Dendritic cell treated with granulocyte-macrophage colony-stimulating factor and Interleukin-4, amounts not matched to agents 40 ng/mL and 50 ng/mL, for 4 days (primary cell): ENCODE measurements at regions not wholly inside any gene's neighbourhood (a gene's known extent, or its start where the extent isn't known, plus 50 kb on each side); places are given as distances from the start of the nearest gene placed in this dataset.
A peak's percentile ranks its signal among the peaks of the same experiment; 100 is the strongest.

Experiments
- H3K27ac Mint-ChIP-seq: one replicate; pipeline ENCODE4 v1.8.0; 2022; ENCODE audit warnings: mild to moderate bottlenecking, mixed read lengths
- H3K27me3 Mint-ChIP-seq: one replicate; pipeline ENCODE4 v1.8.0; 2022; ENCODE audit warnings: mild to moderate bottlenecking, mixed read lengths
- H3K36me3 Mint-ChIP-seq: one replicate; pipeline ENCODE4 v1.8.0; 2022; ENCODE audit warnings: low read depth, mixed read lengths
- H3K4me1 Mint-ChIP-seq: one replicate; pipeline ENCODE4 v1.8.0; 2022; ENCODE audit warnings: low read depth, mixed read lengths
- H3K4me3 Mint-ChIP-seq: one replicate; pipeline ENCODE4 v1.8.0; 2022; ENCODE audit warnings: mild to moderate bottlenecking, moderate library complexity, mixed read lengths
- H3K9me3 Mint-ChIP-seq: one replicate; pipeline ENCODE4 v1.8.0; 2022; ENCODE audit warnings: mixed read lengths
- intact Hi-C: fragments of 100-400 bp; cut with micrococcal nuclease; formaldehyde crosslinking; loops from one replicate; pipeline ENCODE4 v1.15.0; 2022

DNA sequence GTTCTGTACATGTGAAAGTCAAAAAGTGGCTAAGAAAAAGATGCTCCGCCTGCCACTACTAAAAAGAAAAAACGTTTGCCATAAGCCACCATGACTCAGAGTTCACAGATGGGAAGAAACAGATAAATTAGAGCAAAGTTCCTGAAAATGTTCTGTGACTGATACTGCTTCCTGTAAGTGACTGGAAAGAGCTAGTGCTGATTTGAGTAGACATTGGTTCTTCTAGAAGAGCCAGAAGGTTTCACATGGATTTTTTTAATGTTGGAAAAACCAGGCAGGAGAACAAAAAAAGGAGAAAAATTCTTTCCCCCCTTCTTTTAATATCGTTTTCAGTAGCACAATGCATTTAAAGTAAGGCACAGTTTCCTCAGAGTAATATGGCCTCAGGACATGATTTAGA, 221.4 kb downstream of the HLX start:
- peaks cover 88% of the 10 kb centered on the region for H3K4me1 Mint-ChIP-seq
- H3K36me3 Mint-ChIP-seq, result peaks cover 6% of the 10 kb centered on the region
- no peaks in the 10 kb centered on the region for H3K9me3 Mint-ChIP-seq
- H3K4me3 Mint-ChIP-seq, result no peak overlapping the region
- H3K27me3 Mint-ChIP-seq, result peaks cover 6% of the 10 kb centered on the region
- intact Hi-C loops, result loop anchor here (2.0 kb wide), 1 partner anchor 66 kb away; no protein-coding TSS in a partner anchor
- peak overlapping the region; percentile 92 for H3K27ac Mint-ChIP-seq

DNA sequence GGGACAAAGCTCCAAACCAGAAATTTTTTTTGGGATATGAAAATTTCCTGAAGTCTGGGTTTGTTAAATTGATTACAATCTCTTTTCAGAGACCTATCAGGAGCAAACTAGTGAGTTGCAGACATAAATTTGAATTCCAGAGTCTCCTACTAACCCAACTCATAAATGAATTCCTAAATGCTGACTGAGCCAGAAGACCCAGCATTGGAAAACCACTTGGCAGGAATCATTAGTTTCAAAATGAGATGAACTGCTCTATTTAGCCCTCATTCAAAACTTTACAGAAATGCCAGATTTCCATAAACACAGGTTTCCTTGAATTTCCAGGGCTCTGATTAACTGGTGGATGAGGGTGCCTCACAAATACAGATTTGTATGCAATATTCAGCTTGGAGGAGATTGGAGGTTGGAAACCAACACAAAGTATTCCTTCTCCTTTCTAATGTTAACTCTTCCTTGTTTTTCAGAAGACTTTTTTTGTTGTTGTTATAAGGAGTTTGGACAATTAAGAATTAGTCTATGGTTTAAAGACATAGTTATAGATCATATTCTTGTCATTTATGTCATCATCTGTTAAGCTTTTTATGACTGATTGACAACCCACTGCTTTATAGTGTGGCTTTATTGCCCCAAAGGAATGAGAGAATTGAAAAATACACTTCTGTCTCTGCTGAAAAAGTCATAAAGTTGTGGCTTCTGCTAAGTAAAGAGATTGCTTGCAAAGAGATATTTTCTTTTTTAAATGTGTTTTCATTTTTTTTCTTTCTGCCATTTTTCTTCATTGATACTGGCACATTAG, 222.8 kb downstream of the HLX start:
- peaks cover 4% of the 10 kb centered on the region for H3K27me3 Mint-ChIP-seq
- H3K4me3 Mint-ChIP-seq, result no peak overlapping the region
- intact Hi-C loops, result loop anchor here (2.0 kb wide), 1 partner anchor 65 kb away; no protein-coding TSS in a partner anchor
- H3K4me1 Mint-ChIP-seq, result peaks cover 89% of the 10 kb centered on the region
- H3K9me3 Mint-ChIP-seq, result no peaks in the 10 kb centered on the region
- H3K36me3 Mint-ChIP-seq, result no peaks in the 10 kb centered on the region
- H3K27ac Mint-ChIP-seq, result no peak overlapping the region

DNA sequence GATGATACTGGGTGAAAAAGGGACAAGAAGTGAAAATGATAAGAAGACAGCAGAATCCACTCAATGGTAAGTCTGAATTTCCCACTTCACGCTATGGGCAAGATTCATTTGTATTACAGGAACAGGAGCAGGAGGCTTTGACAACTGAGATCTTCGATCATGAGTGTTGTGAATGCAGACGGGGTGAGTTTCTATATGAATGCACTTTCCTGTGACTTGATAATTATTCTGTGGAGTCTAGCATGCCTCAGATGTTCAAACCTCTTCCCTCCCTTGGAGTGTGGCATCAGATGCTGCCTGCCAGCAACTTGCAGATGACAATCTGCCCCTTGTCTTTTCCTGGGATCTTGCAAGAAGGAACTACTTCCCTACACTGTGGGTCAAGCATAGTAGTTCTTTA, 225.4 kb downstream of the HLX start:
- intact Hi-C loops, result no loop called here
- Mint-ChIP-seq H3K36me3 (no peaks in the 10 kb centered on the region), H3K4me1 (peaks cover 78% of the 10 kb centered on the region), H3K4me3 (no peak overlapping the region), H3K9me3 (no peaks in the 10 kb centered on the region), H3K27me3 (peaks cover 4% of the 10 kb centered on the region), H3K27ac (no peak overlapping the region)

DNA sequence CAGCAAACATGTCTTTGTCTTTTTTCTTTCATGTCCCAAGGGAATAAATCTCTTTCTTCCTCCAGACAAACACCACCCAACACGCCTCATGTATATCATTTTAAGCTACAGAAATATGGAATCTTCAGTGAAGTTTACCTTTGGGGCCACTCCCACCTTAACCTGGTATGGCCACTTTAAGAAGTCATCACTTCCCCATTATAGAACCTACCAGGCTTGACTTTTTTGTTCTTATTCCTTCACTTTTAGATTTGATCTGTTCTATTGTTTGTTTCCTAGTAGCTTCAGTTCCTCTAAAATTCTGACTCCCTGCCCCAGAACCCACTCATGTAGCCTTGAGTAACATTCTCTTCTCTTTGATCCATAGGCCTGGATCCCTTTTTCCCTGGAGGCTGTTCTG, 226.3 kb downstream of the HLX start:
- Mint-ChIP-seq H3K4me3 (no peak overlapping the region), H3K36me3 (no peaks in the 10 kb centered on the region), H3K9me3 (no peaks in the 10 kb centered on the region), H3K4me1 (peaks cover 70% of the 10 kb centered on the region), H3K27ac (peak overlapping the region; percentile 7), H3K27me3 (peaks cover 4% of the 10 kb centered on the region)
- intact Hi-C loops, result no loop called here

DNA sequence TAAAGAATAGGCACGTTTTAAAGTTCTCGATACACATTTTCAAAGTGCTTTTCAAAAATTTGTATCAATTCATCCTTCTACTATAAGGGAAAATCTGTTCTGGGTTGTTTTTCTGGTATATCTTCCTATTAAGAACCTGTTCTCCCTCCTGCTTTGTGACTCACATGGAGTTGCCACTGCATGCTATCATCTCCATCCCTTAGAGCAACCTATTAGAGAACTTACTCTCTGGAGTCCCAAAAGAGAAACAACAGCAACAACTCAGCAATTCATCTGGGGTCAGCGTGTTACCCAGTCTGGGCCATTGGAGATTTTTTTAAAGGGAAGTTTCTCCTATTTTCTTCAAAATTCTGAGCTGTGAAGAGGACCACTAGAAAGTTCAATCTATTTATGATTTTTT, 227.4 kb downstream of the HLX start:
- Mint-ChIP-seq H3K4me3 (no peak overlapping the region), H3K27ac (no peak overlapping the region), H3K4me1 (peaks cover 63% of the 10 kb centered on the region), H3K36me3 (no peaks in the 10 kb centered on the region), H3K27me3 (peaks cover 4% of the 10 kb centered on the region), H3K9me3 (no peaks in the 10 kb centered on the region)
- intact Hi-C loops, result no loop called here

DNA sequence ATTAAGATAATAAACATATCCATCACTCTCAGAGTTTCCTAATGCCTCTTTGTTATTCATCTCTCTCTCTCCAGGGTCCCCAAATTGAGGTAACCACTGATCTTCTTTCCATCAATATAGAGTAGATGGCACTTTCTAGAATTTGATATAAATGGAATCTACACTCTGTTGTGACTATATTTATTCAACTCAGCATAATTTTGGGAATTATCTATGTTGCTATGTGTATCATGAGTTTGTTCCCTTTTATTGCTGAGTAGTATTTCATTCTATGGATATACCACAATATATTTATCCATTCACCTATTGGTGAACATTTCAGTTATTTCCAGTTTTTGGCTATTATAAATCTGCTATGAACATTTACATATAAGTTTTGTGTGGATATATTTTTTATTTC, 230.7 kb downstream of the HLX start:
- Mint-ChIP-seq H3K36me3 (no peaks in the 10 kb centered on the region), H3K27ac (no peak overlapping the region), H3K27me3 (no peaks in the 10 kb centered on the region), H3K4me3 (no peak overlapping the region), H3K4me1 (peaks cover 34% of the 10 kb centered on the region), H3K9me3 (no peaks in the 10 kb centered on the region)
- intact Hi-C loops, result no loop called here

DNA sequence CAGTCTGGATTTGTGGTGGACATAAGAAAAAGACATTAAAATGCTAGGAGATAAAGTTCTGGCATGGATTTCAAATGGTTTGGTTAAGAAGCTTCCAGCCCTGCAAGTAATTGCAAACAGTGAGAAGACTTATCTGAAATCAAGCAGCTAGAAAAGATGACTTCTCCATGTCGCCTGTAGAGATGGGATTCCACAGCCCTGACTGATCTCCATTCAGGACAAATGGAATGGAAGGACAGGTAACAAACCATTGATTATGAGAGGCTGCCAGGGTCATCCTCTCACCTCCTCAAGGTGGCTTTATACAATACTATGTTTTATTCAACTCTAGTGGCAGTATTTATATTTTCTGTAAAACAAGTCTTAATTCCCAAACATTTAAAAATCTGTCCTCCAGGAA, 237.9 kb downstream of the HLX start:
- Mint-ChIP-seq H3K36me3 (peaks cover 5% of the 10 kb centered on the region), H3K9me3 (peaks cover 9% of the 10 kb centered on the region)

DNA sequence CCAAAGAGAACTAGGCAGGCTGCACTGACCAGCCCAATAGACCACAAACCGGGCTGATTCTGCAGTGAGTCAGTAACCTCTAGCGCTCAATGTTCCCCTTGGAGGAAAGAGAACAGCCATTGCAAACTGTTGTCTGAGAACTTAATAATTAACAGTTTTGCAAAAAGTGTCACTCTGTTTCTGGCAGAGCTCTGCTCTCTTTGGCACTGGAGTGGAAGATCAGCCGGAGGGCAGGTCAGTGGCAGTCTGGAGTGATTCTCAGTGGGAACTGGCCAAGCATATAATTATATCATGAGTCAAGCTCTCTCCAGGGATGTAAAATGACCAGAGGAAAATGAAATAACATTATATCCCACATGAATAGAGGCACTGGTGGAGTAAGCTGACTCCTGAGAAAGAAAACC, 238.3 kb downstream of the HLX start:
- no peak overlapping the region for H3K27ac Mint-ChIP-seq
- H3K4me3 Mint-ChIP-seq, result no peak overlapping the region
- intact Hi-C loops, result no loop called here
- H3K36me3 Mint-ChIP-seq, result peaks cover 5% of the 10 kb centered on the region
- peaks cover 29% of the 10 kb centered on the region for H3K4me1 Mint-ChIP-seq
- H3K27me3 Mint-ChIP-seq, result peaks cover 11% of the 10 kb centered on the region
- H3K9me3 Mint-ChIP-seq, result peaks cover 9% of the 10 kb centered on the region

More for the DNA sequence above, 237.9 kb downstream of the HLX start:
- Mint-ChIP-seq H3K27ac (no peak overlapping the region), H3K4me1 (peaks cover 29% of the 10 kb centered on the region), H3K4me3 (no peak overlapping the region), H3K27me3 (peaks cover 11% of the 10 kb centered on the region)
- intact Hi-C loops, result no loop called here

DNA sequence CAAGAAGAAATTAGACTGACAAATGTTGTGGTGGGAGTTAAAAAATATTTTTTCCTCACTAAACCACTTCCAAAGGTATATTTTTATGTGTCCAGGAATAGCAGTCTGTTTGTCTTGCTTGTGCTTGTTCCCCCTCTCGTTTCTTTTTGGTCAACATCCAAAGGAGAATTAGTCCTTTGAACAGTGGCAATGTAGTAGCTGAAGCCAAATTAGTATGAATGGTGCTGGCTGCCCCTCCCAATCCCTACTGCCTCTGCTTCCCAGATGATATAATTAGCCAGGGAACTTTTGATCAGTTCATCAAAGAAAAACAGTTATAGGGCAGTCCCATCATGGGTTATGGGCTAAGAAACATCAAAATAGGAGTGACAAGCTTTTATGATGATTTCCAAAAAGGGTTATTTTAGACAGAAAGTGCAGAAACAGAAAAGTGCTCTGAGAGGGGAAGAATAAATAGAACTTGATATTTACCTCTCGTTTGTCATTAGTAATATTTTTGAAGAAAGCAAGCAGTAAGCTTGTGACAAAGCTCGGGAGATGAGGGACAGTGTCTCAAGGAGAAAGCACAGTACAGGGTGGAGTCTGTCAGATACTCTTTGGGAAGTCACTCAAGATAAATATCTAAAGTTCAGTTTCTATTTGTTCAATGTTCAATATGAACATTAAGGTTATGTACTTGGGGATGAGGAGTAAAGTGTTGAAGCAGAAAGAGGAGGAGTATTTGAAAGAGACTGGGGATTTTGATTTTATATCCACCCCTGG, 239.1 kb downstream of the HLX start:
- Mint-ChIP-seq H3K27me3 (peaks cover 11% of the 10 kb centered on the region), H3K4me3 (no peak overlapping the region), H3K27ac (no peak overlapping the region), H3K36me3 (peaks cover 5% of the 10 kb centered on the region), H3K9me3 (peaks cover 9% of the 10 kb centered on the region), H3K4me1 (peaks cover 29% of the 10 kb centered on the region)
- intact Hi-C loops, result no loop called here

DNA sequence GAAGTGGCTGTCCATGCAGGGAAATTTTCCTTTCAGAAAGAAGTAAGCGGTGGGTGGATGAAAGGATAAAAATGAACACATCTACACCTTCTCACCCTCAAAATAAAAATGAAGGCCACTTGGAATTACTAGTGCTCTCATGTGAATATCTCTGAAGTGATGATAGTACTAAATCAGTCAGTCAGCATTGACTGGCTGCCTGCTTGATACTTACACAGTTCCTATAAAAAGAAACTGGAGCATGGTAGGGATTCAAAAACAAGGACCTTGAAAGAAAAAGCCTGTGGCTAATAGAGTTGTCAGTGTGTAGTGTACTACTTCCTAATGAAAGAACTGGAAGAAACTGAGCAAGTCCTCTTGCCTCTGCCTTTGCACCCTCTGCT, 239.7 kb downstream of the HLX start:
- Mint-ChIP-seq H3K27ac (no peak overlapping the region), H3K36me3 (peaks cover 5% of the 10 kb centered on the region), H3K4me3 (no peak overlapping the region), H3K4me1 (peaks cover 29% of the 10 kb centered on the region), H3K9me3 (peaks cover 9% of the 10 kb centered on the region), H3K27me3 (peaks cover 11% of the 10 kb centered on the region)
- intact Hi-C loops, result no loop called here

DNA sequence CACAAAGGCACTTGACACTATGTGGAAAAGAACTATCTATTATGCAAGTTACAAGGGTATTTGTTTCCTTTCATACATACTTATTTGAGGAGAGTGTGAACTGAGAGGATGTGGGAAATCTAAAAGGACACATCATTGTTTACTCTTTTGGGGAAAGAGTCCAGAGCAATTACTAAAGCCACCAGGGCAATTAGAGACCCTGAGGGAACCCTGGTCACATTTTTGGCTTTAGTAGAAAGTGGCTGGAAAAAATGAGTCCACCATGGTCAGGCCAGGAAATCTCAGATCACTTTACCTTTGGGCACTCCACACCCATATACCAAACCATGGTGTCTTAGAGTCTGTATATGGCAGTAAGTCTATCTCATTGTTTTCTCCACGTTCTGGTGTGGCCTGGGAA, 243.3 kb downstream of the HLX start:
- Mint-ChIP-seq H3K27ac (no peak overlapping the region), H3K4me3 (no peak overlapping the region), H3K27me3 (peaks cover 11% of the 10 kb centered on the region), H3K36me3 (peaks cover 5% of the 10 kb centered on the region), H3K9me3 (peaks cover 18% of the 10 kb centered on the region), H3K4me1 (peaks cover 12% of the 10 kb centered on the region)
- intact Hi-C loops, result no loop called here

DNA sequence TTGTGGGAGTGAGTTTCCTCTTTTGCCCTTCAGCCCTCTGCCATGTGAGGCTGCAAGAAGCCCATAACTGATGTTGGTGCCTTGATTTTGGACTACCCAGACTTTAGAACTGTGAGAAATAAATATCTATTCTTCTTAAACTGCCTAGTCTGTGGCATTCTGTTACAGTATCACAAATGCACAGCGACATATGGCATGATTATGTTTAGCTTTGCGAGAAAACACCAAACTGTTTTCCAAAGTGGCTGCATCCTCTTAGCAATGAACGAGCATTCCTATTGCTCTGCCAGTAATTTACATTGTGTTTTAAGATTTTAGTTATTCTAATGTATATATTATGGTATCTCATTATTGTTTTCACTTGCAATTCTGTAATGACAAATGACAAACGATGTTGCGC, 246.7 kb downstream of the HLX start:
- H3K9me3 Mint-ChIP-seq, result peaks cover 20% of the 10 kb centered on the region
- no peak overlapping the region for H3K27ac Mint-ChIP-seq
- H3K4me3 Mint-ChIP-seq, result no peak overlapping the region
- intact Hi-C loops, result no loop called here
- H3K36me3 Mint-ChIP-seq, result no peaks in the 10 kb centered on the region
- H3K4me1 Mint-ChIP-seq, result no peaks in the 10 kb centered on the region
- peaks cover 2% of the 10 kb centered on the region for H3K27me3 Mint-ChIP-seq

DNA sequence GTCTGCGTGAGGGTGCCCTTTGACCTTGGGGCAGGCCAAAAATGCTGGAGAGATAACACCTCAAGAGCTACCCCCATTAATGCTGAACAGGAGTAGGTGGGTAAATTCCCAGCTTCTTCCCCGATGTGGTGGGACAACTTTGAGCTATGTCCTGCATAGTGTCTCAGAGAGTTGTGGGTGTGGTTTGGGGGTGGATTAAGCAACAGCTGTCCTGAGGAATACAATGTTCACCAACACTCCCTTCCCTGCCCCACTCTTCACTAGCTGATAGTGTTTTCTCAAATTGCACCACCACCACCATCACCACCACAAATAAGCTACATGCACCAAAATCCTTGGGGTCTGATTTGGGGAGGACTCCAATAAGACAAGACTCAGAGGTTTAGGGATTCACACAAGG, 258.4 kb downstream of the HLX start:
- no peaks in the 10 kb centered on the region for H3K36me3 Mint-ChIP-seq
- H3K9me3 Mint-ChIP-seq, result peaks cover 9% of the 10 kb centered on the region
- H3K27ac Mint-ChIP-seq, result no peak overlapping the region
- H3K4me3 Mint-ChIP-seq, result no peak overlapping the region
- H3K4me1 Mint-ChIP-seq, result peaks cover 7% of the 10 kb centered on the region
- intact Hi-C loops, result no loop called here
- H3K27me3 Mint-ChIP-seq, result peaks cover 4% of the 10 kb centered on the region

DNA sequence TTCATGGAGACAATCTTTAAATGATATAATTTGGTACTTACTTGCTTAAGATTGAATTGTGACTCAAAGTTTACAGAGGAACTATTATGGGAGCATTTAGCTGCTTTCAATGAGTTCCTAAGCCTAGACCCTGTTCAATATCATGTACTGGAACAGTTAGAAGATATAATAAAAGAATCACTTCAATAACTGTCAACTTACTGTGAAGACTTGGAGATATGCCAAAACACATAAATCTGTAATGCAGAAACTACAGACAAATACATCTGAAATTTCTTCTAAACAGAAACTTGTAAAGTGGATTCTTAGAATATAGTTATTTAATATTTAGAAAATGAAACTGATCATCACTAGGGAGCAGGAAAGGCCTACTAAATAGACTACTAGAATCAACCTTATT, 259.3 kb downstream of the HLX start:
- Mint-ChIP-seq H3K27ac (no peak overlapping the region), H3K4me3 (no peak overlapping the region), H3K4me1 (peaks cover 7% of the 10 kb centered on the region), H3K27me3 (peaks cover 4% of the 10 kb centered on the region), H3K9me3 (peaks cover 9% of the 10 kb centered on the region), H3K36me3 (no peaks in the 10 kb centered on the region)
- intact Hi-C loops, result no loop called here
